ENCODE measurements at regions not wholly inside any gene's neighbourhood (a gene's known extent, or its start where the extent isn't known, plus 50 kb on each side); places are given as distances from the start of the nearest gene placed in this dataset.

DNA sequence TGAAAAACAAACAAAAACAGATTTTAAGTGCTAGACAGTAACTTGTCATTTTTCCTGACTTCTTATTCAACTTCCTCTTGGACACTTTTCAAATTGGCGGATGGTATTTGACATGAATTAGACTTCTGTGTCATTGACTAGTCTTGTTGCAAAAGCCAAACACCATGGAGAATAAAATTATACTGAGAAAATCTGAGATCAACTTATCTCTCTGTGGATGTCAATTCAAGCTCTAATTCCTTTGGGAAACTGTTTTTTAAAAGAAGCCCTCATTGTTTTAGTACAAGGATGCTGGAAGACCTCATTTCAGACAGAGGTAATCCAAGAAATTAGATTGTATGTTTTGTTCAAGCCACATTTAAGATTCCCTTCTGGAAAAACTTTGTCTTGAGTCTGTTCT lies 831.0 kb downstream of the SEMA5A start (continued):
- no peak for TF ChIP-seq PATZ1 (CRISPR knock-in tag; IDR thresholded peaks at IDR 0.05; ENCODE audit: borderline replicate concordance)

DNA sequence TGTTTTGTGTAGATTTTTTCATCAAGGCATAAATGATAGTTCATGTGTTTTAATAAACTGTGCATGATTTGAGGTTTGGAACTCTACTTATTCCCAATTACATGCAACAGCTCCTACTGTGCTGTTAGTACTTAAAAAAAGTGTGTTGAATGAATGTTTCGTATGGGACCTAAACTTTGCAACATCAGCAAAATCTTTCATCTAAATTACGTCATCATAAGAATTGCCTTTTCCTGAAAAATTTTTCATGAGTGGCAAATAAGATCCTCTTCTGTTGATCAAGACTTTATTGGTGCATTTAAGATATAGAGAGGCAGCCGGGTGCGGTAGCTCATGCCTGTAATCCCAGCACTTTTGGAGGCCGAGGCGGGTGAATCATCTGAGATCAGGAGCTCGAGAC lies 826.1 kb downstream of the SEMA5A start:
- ATAC-seq = no peak
- TF ChIP-seq ZFP30 (CRISPR knock-in tag; IDR thresholded peaks at IDR 0.05) (no peak), ZNF8 (CRISPR knock-in tag; IDR thresholded peaks at IDR 0.05) (no peak), TSHZ2 (CRISPR knock-in tag; IDR thresholded peaks at IDR 0.05) (no peak), SNAI2 (CRISPR knock-in tag; IDR thresholded peaks at IDR 0.05) (no peak), ARNTL (CRISPR knock-in tag; IDR thresholded peaks at IDR 0.05; ENCODE audit: borderline replicate concordance, low read depth) (no peak), ZNF70 (CRISPR knock-in tag; IDR thresholded peaks at IDR 0.05) (no peak), ESRRG (CRISPR knock-in tag; IDR thresholded peaks at IDR 0.05) (no peak), ZNF565 (CRISPR knock-in tag; conservative IDR thresholded peaks at IDR 0.05; ENCODE audit: low read depth) (no peak), PPARA (CRISPR knock-in tag; IDR thresholded peaks at IDR 0.05; ENCODE audit: borderline replicate concordance) (no peak)
- TF ChIP-seq, protein P1, sequence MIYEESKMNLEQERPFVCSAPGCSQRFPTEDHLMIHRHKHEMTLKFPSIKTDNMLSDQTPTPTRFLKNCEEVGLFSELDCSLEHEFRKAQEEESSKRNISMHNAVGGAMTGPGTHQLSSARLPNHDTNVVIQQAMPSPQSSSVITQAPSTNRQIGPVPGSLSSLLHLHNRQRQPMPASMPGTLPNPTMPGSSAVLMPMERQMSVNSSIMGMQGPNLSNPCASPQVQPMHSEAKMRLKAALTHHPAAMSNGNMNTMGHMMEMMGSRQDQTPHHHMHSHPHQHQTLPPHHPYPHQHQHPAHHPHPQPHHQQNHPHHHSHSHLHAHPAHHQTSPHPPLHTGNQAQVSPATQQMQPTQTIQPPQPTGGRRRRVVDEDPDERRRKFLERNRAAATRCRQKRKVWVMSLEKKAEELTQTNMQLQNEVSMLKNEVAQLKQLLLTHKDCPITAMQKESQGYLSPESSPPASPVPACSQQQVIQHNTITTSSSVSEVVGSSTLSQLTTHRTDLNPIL (CRISPR knock-in tag; IDR thresholded peaks at IDR 0.05; ENCODE audit: low read depth) = no peak

- TF ChIP-seq ISL1 (CRISPR knock-in tag; IDR thresholded peaks at IDR 0.05) (no peak), ZNF8 (CRISPR knock-in tag; IDR thresholded peaks at IDR 0.05) (no peak), OSR1 (CRISPR knock-in tag; IDR thresholded peaks at IDR 0.05) (no peak), ZFP30 (CRISPR knock-in tag; IDR thresholded peaks at IDR 0.05) (no peak), ZC3H10 (CRISPR knock-in tag; IDR thresholded peaks at IDR 0.05) (no peak), RARB (CRISPR knock-in tag; IDR thresholded peaks at IDR 0.05) (no peak), ESRRG (CRISPR knock-in tag; IDR thresholded peaks at IDR 0.05) (no peak), ZNF70 (CRISPR knock-in tag; IDR thresholded peaks at IDR 0.05) (no peak), BACH2 (CRISPR knock-in tag; IDR thresholded peaks at IDR 0.05; ENCODE audit: borderline replicate concordance) (no peak), ZFP3 (CRISPR knock-in tag; IDR thresholded peaks at IDR 0.05) (no peak), ARNTL (CRISPR knock-in tag; IDR thresholded peaks at IDR 0.05; ENCODE audit: borderline replicate concordance, low read depth) (no peak), SNAI2 (CRISPR knock-in tag; IDR thresholded peaks at IDR 0.05) (no peak), TSHZ2 (CRISPR knock-in tag; IDR thresholded peaks at IDR 0.05) (no peak), PPARA (CRISPR knock-in tag; IDR thresholded peaks at IDR 0.05; ENCODE audit: borderline replicate concordance) (no peak), TOX (CRISPR knock-in tag; IDR thresholded peaks at IDR 0.05; ENCODE audit: borderline replicate concordance) (no peak)
- TF ChIP-seq, protein P1 (CRISPR knock-in tag; IDR thresholded peaks at IDR 0.05; ENCODE audit: low read depth) = no peak
- TF ChIP-seq, protein P2, sequence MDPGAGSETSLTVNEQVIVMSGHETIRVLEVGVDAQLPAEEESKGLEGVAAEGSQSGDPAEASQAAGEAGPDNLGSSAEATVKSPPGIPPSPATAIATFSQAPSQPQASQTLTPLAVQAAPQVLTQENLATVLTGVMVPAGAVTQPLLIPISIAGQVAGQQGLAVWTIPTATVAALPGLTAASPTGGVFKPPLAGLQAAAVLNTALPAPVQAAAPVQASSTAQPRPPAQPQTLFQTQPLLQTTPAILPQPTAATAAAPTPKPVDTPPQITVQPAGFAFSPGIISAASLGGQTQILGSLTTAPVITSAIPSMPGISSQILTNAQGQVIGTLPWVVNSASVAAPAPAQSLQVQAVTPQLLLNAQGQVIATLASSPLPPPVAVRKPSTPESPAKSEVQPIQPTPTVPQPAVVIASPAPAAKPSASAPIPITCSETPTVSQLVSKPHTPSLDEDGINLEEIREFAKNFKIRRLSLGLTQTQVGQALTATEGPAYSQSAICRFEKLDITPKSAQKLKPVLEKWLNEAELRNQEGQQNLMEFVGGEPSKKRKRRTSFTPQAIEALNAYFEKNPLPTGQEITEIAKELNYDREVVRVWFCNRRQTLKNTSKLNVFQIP (CRISPR knock-in tag; IDR thresholded peaks at IDR 0.05; ENCODE audit: borderline replicate concordance, low read depth) = no peak
- TF ChIP-seq, protein P3, sequence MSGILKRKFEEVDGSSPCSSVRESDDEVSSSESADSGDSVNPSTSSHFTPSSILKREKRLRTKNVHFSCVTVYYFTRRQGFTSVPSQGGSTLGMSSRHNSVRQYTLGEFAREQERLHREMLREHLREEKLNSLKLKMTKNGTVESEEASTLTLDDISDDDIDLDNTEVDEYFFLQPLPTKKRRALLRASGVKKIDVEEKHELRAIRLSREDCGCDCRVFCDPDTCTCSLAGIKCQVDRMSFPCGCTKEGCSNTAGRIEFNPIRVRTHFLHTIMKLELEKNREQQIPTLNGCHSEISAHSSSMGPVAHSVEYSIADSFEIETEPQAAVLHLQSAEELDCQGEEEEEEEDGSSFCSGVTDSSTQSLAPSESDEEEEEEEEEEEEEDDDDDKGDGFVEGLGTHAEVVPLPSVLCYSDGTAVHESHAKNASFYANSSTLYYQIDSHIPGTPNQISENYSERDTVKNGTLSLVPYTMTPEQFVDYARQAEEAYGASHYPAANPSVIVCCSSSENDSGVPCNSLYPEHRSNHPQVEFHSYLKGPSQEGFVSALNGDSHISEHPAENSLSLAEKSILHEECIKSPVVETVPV (CRISPR knock-in tag; IDR thresholded peaks at IDR 0.05) = no peak
- ATAC-seq = no peak
These were observed 825.4 kb downstream of the SEMA5A start for GRCh38 chr5:8720506-8720905.

All from SK-N-SH treated with all-trans-retinoic acid at 6 μM for 48 hours (cell line).